ENCODE measurements at regions not wholly inside any gene's neighbourhood (a gene's known extent, or its start where the extent isn't known, plus 50 kb on each side); places are given as distances from the start of the nearest gene placed in this dataset.

DNA sequence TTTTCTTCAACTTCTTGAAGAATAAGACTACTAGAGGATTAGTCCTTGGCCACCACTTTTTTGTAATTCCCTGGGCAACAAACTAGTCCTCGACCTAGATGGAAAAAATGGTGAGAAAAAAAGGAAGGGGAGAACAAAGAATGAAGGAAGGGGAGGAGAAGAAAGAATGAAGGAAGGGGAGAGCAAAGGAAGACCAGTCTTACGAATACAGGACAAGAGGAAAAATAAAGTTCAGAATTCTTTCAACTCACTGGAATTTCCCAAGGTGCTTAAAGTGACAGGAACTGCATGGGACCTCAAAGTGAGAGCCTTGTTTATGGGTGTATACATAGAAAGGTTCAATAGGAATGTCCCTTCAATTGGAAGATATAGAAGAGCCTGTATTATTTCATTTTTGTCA lies 509.3 kb upstream of the JARID2 start:
- H3K4me3 Mint-ChIP-seq = no peak overlapping the region
- no peak overlapping the region for H3K27ac Mint-ChIP-seq
- H3K36me3 Mint-ChIP-seq = peaks cover 7% of the 10 kb centered on the region
- TF ChIP-seq KAT7 (CRISPR knock-in tag; IDR thresholded peaks at IDR 0.05; ENCODE audit: borderline replicate concordance) (no peak), SP1 (CRISPR knock-in tag; conservative IDR thresholded peaks at IDR 0.05) (no peak), ZNF232 (CRISPR knock-in tag; IDR thresholded peaks at IDR 0.05) (no peak), ZNF416 (CRISPR knock-in tag; IDR thresholded peaks at IDR 0.05) (no peak), MYBL2 (CRISPR knock-in tag; IDR thresholded peaks at IDR 0.05) (no peak), ZNF671 (CRISPR knock-in tag; IDR thresholded peaks at IDR 0.05) (no peak), OVOL2 (CRISPR knock-in tag; IDR thresholded peaks at IDR 0.05; ENCODE audit: borderline replicate concordance) (no peak), HMGA2 (CRISPR knock-in tag; IDR thresholded peaks at IDR 0.05) (no peak), ERG (CRISPR knock-in tag; IDR thresholded peaks at IDR 0.05) (no peak), ZNF219 (CRISPR knock-in tag; IDR thresholded peaks at IDR 0.05; ENCODE audit: borderline replicate concordance) (no peak), CREM (CRISPR knock-in tag; IDR thresholded peaks at IDR 0.05) (no peak), RORB (CRISPR knock-in tag; IDR thresholded peaks at IDR 0.05) (no peak), AR (CRISPR knock-in tag; IDR thresholded peaks at IDR 0.05) (no peak), ZNF317 (CRISPR knock-in tag; IDR thresholded peaks at IDR 0.05; ENCODE audit: borderline replicate concordance, low read depth) (no peak)
- TF ChIP-seq, protein P1, sequence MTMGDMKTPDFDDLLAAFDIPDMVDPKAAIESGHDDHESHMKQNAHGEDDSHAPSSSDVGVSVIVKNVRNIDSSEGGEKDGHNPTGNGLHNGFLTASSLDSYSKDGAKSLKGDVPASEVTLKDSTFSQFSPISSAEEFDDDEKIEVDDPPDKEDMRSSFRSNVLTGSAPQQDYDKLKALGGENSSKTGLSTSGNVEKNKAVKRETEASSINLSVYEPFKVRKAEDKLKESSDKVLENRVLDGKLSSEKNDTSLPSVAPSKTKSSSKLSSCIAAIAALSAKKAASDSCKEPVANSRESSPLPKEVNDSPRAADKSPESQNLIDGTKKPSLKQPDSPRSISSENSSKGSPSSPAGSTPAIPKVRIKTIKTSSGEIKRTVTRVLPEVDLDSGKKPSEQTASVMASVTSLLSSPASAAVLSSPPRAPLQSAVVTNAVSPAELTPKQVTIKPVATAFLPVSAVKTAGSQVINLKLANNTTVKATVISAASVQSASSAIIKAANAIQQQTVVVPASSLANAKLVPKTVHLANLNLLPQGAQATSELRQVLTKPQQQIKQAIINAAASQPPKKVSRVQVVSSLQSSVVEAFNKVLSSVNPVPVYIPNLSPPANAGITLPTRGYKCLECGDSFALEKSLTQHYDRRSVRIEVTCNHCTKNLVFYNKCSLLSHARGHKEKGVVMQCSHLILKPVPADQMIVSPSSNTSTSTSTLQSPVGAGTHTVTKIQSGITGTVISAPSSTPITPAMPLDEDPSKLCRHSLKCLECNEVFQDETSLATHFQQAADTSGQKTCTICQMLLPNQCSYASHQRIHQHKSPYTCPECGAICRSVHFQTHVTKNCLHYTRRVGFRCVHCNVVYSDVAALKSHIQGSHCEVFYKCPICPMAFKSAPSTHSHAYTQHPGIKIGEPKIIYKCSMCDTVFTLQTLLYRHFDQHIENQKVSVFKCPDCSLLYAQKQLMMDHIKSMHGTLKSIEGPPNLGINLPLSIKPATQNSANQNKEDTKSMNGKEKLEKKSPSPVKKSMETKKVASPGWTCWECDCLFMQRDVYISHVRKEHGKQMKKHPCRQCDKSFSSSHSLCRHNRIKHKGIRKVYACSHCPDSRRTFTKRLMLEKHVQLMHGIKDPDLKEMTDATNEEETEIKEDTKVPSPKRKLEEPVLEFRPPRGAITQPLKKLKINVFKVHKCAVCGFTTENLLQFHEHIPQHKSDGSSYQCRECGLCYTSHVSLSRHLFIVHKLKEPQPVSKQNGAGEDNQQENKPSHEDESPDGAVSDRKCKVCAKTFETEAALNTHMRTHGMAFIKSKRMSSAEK (CRISPR knock-in tag; IDR thresholded peaks at IDR 0.05; ENCODE audit: borderline replicate concordance) = no peak
- TF ChIP-seq, protein P2, sequence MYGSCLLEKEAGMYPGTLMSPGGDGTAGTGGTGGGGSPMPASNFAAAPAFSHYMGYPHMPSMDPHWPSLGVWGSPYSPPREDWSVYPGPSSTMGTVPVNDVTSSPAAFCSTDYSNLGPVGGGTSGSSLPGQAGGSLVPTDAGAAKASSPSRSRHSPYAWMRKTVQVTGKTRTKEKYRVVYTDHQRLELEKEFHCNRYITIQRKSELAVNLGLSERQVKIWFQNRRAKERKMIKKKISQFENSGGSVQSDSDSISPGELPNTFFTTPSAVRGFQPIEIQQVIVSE (CRISPR knock-in tag; IDR thresholded peaks at IDR 0.05; ENCODE audit: borderline replicate concordance) = no peak
- TF ChIP-seq, protein P3, sequence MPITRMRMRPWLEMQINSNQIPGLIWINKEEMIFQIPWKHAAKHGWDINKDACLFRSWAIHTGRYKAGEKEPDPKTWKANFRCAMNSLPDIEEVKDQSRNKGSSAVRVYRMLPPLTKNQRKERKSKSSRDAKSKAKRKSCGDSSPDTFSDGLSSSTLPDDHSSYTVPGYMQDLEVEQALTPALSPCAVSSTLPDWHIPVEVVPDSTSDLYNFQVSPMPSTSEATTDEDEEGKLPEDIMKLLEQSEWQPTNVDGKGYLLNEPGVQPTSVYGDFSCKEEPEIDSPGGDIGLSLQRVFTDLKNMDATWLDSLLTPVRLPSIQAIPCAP (CRISPR knock-in tag; IDR thresholded peaks at IDR 0.05) = no peak
- TF ChIP-seq, protein P4, sequence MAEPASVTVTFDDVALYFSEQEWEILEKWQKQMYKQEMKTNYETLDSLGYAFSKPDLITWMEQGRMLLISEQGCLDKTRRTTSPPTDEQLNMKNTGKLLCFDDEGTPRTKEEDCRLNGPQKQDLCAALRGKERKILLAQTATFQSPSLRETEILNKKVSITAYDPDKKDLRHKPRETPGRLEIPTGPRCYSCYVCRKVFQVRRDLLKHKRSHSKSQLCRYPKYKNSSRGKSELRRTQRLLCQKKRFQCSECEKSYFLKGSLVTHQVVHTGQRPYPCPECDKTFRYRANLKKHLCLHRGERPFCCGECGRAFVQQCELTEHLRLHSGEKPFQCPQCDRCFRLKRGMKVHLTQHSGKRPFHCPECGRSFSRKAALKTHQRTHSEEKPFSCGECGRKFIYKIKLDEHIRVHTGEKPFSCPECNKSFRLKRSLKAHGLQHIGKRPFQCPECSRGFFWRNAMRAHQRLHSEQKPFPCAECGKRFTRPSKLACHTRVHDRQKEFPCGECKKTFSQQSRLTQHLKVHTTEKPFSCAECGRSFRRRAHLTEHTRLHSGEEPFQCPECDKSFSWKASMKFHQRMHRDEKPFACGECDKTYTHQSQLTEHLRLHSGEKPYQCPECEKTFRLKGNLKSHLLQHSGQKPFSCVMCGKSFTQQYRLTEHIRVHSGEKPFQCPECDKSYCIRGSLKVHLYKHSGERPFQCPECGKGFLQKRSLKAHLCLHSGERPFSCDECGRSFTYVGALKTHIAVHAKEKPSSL (CRISPR knock-in tag; conservative IDR thresholded peaks at IDR 0.05) = no peak
- CTCF ChIA-PET = no interaction called here
- DNase-seq (ENCODE audit: low spot score) (no peak), ATAC-seq (no peak)
- POLR2A ChIA-PET = interaction anchor here (0.5 kb wide), 1 partner anchor 733 kb away, joined by 4 read pairs; no protein-coding TSS in a partner anchor
- peaks cover 30% of the 10 kb centered on the region for H3K4me1 Mint-ChIP-seq
- H3K27me3 Mint-ChIP-seq (ENCODE audit: low read depth) = peaks cover 21% of the 10 kb centered on the region
- H3K9me3 Mint-ChIP-seq = peaks cover 18% of the 10 kb centered on the region
